H1 (cell line): ENCODE measurements at regions not wholly inside any gene's neighbourhood (a gene's known extent, or its start where the extent isn't known, plus 50 kb on each side); places are given as distances from the start of the nearest gene placed in this dataset.

Experiments
- CTCF ChIA-PET: fragments of 300-600 bp; sonication (Branson Sonifier 250); formaldehyde crosslinking; loops from one replicate; lab custom pipeline; 2021; ENCODE audit not compliant: partially characterized antibody; lab: Charles Lee
- POLR2A ChIA-PET: fragments of 300-600 bp; sonication (Branson Sonifier 250); formaldehyde crosslinking; loops from one replicate; lab custom pipeline; 2021; ENCODE audit warnings: inconsistent platforms; ENCODE audit not compliant: partially characterized antibody; lab: Charles Lee
- DNase-seq, 2 experiments: peaks; one replicate each; pipeline versions ENCODE4 v3.0.0 to v3.0.0-alpha.2; 2010 to 2022; ENCODE audit warnings: low spot score in 2 of 2, low read depth in 1 of 2, mixed read lengths in 1 of 2
- FAIRE-seq: peaks from 2 replicates; lab custom pipeline; 2011; peaks lifted over from hg19 to GRCh38; lab: Jason Lieb, UNC
- H2AFZ ChIP-seq: 2 replicates; pipeline ENCODE4 v1.8.1; 2012; ENCODE audit warnings: low read length, inconsistent platforms
- H2AK5ac ChIP-seq: 2 replicates; pipeline ENCODE4 v1.6.1; 2013; ENCODE audit warnings: low read depth, low read length
- H2BK120ac ChIP-seq: replicated peaks from 2 replicates; pipeline ENCODE3; 2013; ENCODE audit warnings: low read depth, low read length, inconsistent platforms
- H2BK12ac ChIP-seq: 2 replicates; pipeline ENCODE4 v1.6.1; 2013; ENCODE audit warnings: low read depth, low read length
- H2BK15ac ChIP-seq: 2 replicates; pipeline ENCODE4 v1.6.1; 2013; ENCODE audit warnings: low read length
- H2BK20ac ChIP-seq: 2 replicates; pipeline ENCODE4 v1.6.1; 2013; ENCODE audit warnings: low read length
- H2BK5ac ChIP-seq: 2 replicates; pipeline ENCODE4 v1.6.1; 2013; ENCODE audit warnings: low read depth, low read length
- H3K14ac ChIP-seq: 2 replicates; pipeline ENCODE4 v1.6.1; 2013; ENCODE audit warnings: inconsistent platforms; ENCODE audit not compliant: insufficient read length
- H3K18ac ChIP-seq: 2 replicates; pipeline ENCODE4 v1.6.1; 2013; ENCODE audit warnings: low read length; ENCODE audit errors: extremely low read depth
- H3K23ac ChIP-seq: 2 replicates; pipeline ENCODE4 v1.6.1; 2013; ENCODE audit warnings: inconsistent platforms; ENCODE audit not compliant: insufficient read length
- H3K23me2 ChIP-seq: 2 replicates; pipeline ENCODE4 v1.6.1; 2013; ENCODE audit warnings: low read depth, low read length
- H3K27ac ChIP-seq: 2 replicates; pipeline ENCODE4 v1.6.1; 2011; ENCODE audit warnings: low read depth, low read length, inconsistent platforms
- H3K27me3 ChIP-seq, 4 experiments: replicated peaks in 1 of 4; 1 replicate in 1 of 4; 2 replicates in 3 of 4; pipeline versions ENCODE4 v1.6.1 to v1.8.1; 2011 to 2013; ENCODE audit warnings: low read length in 3 of 4, mild to moderate bottlenecking in 3 of 4, inconsistent platforms in 2 of 4, mixed read lengths in 2 of 4, moderate library complexity in 1 of 4; ENCODE audit not compliant: control insufficient read depth in 3 of 4, insufficient read depth in 3 of 4; ENCODE audit errors: extremely low read depth in 1 of 4
- H3K36me3 ChIP-seq, 4 experiments: 2 replicates each; pipeline versions ENCODE4 v1.6.1 to v1.8.1; 2011 to 2013; ENCODE audit warnings: mild to moderate bottlenecking in 4 of 4, low read length in 3 of 4, moderate library complexity in 2 of 4, control low read depth in 1 of 4, inconsistent platforms in 1 of 4; ENCODE audit not compliant: insufficient read depth in 4 of 4, control insufficient read depth in 2 of 4
- H3K4ac ChIP-seq: replicated peaks from 2 replicates; pipeline ENCODE3; 2013; ENCODE audit warnings: low read length, low read depth, mixed read lengths, inconsistent platforms; ENCODE audit not compliant: insufficient read length
- H3K4me1 ChIP-seq, 4 experiments: replicated peaks in 1 of 4; 1 replicate in 1 of 4; 2 replicates in 3 of 4; pipeline versions ENCODE4 v1.6.1 to v1.8.1; 2011 to 2013; ENCODE audit warnings: low read length in 3 of 4, inconsistent platforms in 2 of 4, mixed read lengths in 1 of 4; ENCODE audit not compliant: insufficient read depth in 4 of 4, control insufficient read depth in 3 of 4
- H3K4me2 ChIP-seq, 2 experiments: 2 replicates each; pipeline versions ENCODE4 v1.6.1 to v1.8.1; 2011 to 2013; ENCODE audit warnings: low read depth in 2 of 2, low read length in 2 of 2, control low read depth in 1 of 2, inconsistent platforms in 1 of 2, mild to moderate bottlenecking in 1 of 2; ENCODE audit not compliant: insufficient read depth in 1 of 2
- H3K4me3 ChIP-seq, 4 experiments: fragments of 200-600, 300-600 bp in 1 of 4; sonication (generic), shearing (Covaris generic), sonication (Bioruptor Twin) in 1 of 4; 2 replicates each; pipeline versions ENCODE4 v1.5.1 to v1.8.1; 2011 to 2016; ENCODE audit warnings: low read length in 4 of 4, low read depth in 3 of 4, control low read depth in 2 of 4, inconsistent platforms in 2 of 4, mild to moderate bottlenecking in 2 of 4, mixed read lengths in 1 of 4, moderate library complexity in 1 of 4; ENCODE audit not compliant: insufficient read depth in 2 of 4; ENCODE audit errors: extremely low read depth in 1 of 4
- H3K56ac ChIP-seq: replicated peaks from 2 replicates; pipeline ENCODE3; 2013; ENCODE audit warnings: low read depth, mild to moderate bottlenecking, mixed read lengths, low read length, inconsistent platforms; ENCODE audit not compliant: insufficient read length
- H3K79me1 ChIP-seq: 2 replicates; pipeline ENCODE4 v1.6.1; 2013; ENCODE audit warnings: low read depth, low read length, control low read depth
- H3K79me2 ChIP-seq, 2 experiments: 2 replicates each; pipeline versions ENCODE4 v1.6.1 to v1.8.1; 2012 to 2013; ENCODE audit warnings: low read length in 2 of 2, mild to moderate bottlenecking in 2 of 2, inconsistent platforms in 1 of 2; ENCODE audit not compliant: insufficient read depth in 2 of 2, control insufficient read depth in 1 of 2
- H3K9ac ChIP-seq, 4 experiments: replicated peaks in 1 of 4; 1 replicate in 1 of 4; 2 replicates in 3 of 4; pipeline versions ENCODE4 v1.6.1 to v1.8.1; 2011 to 2013; ENCODE audit warnings: low read depth in 3 of 4, low read length in 3 of 4, control low read depth in 2 of 4, mild to moderate bottlenecking in 2 of 4, moderate library complexity in 2 of 4, inconsistent platforms in 1 of 4; ENCODE audit errors: extremely low read depth in 1 of 4
- H3K9me3 ChIP-seq, 2 experiments: 2 replicates each; pipeline versions ENCODE4 v1.6.1 to v1.8.1; 2012 to 2013; ENCODE audit warnings: mild to moderate bottlenecking in 2 of 2, moderate library complexity in 2 of 2, control low read depth in 1 of 2, inconsistent platforms in 1 of 2, low read depth in 1 of 2, low read length in 1 of 2, mixed read lengths in 1 of 2; ENCODE audit not compliant: insufficient read depth in 2 of 2
- H4K20me1 ChIP-seq, 2 experiments: replicated peaks in 1 of 2; 2 replicates each; pipeline versions ENCODE3 to v1.8.1; 2011 to 2013; ENCODE audit warnings: inconsistent platforms in 2 of 2, low read length in 2 of 2, mild to moderate bottlenecking in 1 of 2; ENCODE audit not compliant: insufficient read depth in 2 of 2, control insufficient read depth in 1 of 2
- H4K5ac ChIP-seq: 2 replicates; pipeline ENCODE4 v1.6.1; 2013; ENCODE audit warnings: low read length, low read depth, mixed read lengths, inconsistent platforms; ENCODE audit not compliant: insufficient read length
- H4K8ac ChIP-seq: 2 replicates; pipeline ENCODE4 v1.8.0; 2013; ENCODE audit warnings: mild to moderate bottlenecking, moderate library complexity, low read length, inconsistent platforms; ENCODE audit not compliant: insufficient read depth; ENCODE audit errors: extremely low read depth
- H4K91ac ChIP-seq: replicated peaks from 2 replicates; pipeline ENCODE3; 2013; ENCODE audit warnings: low read length, mixed read lengths, inconsistent platforms; ENCODE audit not compliant: insufficient read length
- CHD1 ChIP-seq: IDR thresholded peaks from 2 replicates; pipeline ENCODE4 v1.6.1; 2012; ENCODE audit warnings: low read depth, low read length, improper control_type of control experiment
- CREB1 ChIP-seq: IDR thresholded peaks from 2 replicates; pipeline ENCODE4 v1.6.1; 2012; ENCODE audit warnings: inconsistent platforms
- CTBP2 ChIP-seq: IDR thresholded peaks from 2 replicates; pipeline ENCODE4 v1.7.0; 2011; ENCODE audit warnings: borderline replicate concordance, mild to moderate bottlenecking, moderate library complexity, mixed read lengths, low read length; ENCODE audit not compliant: insufficient read depth, insufficient read length
- EGR1 ChIP-seq: IDR thresholded peaks from 2 replicates; pipeline ENCODE4 v1.6.1; 2011; ENCODE audit warnings: low read depth, low read length, borderline replicate concordance
- FOSL1 ChIP-seq: IDR thresholded peaks from 2 replicates; pipeline ENCODE4 v1.6.1; 2011; ENCODE audit warnings: mild to moderate bottlenecking, low read depth, low read length, moderate library complexity; ENCODE audit not compliant: insufficient read depth
- MAFK ChIP-seq: IDR thresholded peaks from 2 replicates; pipeline ENCODE4 v1.6.1; 2012; ENCODE audit warnings: low read depth, mild to moderate bottlenecking, improper control_type of control experiment, low read length
- NRF1 ChIP-seq: IDR thresholded peaks from 2 replicates; pipeline ENCODE4 v1.6.1; 2011; ENCODE audit warnings: mild to moderate bottlenecking, low read depth, low read length, improper control_type of control experiment
- PHF8 ChIP-seq: fragments of 200-600 bp; sonication (generic); conservative IDR thresholded peaks from 2 replicates; pipeline ENCODE4 v1.7.1; 2012; ENCODE audit warnings: low read depth, mild to moderate bottlenecking, inconsistent platforms, low read length, moderate library complexity
- POLR2AphosphoS5 ChIP-seq: IDR thresholded peaks from 2 replicates; pipeline ENCODE4 v1.6.1; 2011; ENCODE audit warnings: low read depth, low read length
- SIN3A ChIP-seq, 2 experiments: IDR thresholded peaks in 1 of 2; conservative IDR thresholded peaks in 1 of 2; 2 replicates each; pipeline ENCODE4 v1.6.1; 2011 to 2012; ENCODE audit warnings: low read length in 2 of 2, improper control_type of control experiment in 1 of 2, low read depth in 1 of 2, mild to moderate bottlenecking in 1 of 2
- SIRT6 ChIP-seq: IDR thresholded peaks from one replicate; pipeline ENCODE4 v1.7.1; 2012; ENCODE audit warnings: low read length, inconsistent platforms
- SIX5 ChIP-seq: IDR thresholded peaks from 2 replicates; pipeline ENCODE4 v1.6.1; 2011; ENCODE audit warnings: mild to moderate bottlenecking, low read depth, low read length
- SP1 ChIP-seq: IDR thresholded peaks from 2 replicates; pipeline ENCODE4 v1.6.1; 2011; ENCODE audit warnings: low read depth, low read length
- WGBS, 2 experiments: shearing (Covaris generic) in 1 of 2; methylation state at CpG; one replicate each; pipeline versions ENCODE4 v1.1.6 to v1.1.7; 2013 to 2015; ENCODE audit warnings: low lambda C conversion rate in 2 of 2, mixed read lengths in 2 of 2, inconsistent platforms in 1 of 2, low coverage in 1 of 2, missing lambda C conversion rate in 1 of 2; ENCODE audit not compliant: insufficient replicate concordance in 2 of 2, insufficient coverage in 1 of 2, insufficient read length in 1 of 2; ENCODE audit errors: extremely low coverage in 1 of 2, missing lambda C conversion rate in 1 of 2; 5-methylcytosine and 5-hydroxymethylcytosine counted together
- TF ChIP-seq, protein P1 (sequence below): IDR thresholded peaks from 2 replicates; pipeline ENCODE4 v1.6.1; 2011; ENCODE audit warnings: low read length, improper control_type of control experiment

DNA sequence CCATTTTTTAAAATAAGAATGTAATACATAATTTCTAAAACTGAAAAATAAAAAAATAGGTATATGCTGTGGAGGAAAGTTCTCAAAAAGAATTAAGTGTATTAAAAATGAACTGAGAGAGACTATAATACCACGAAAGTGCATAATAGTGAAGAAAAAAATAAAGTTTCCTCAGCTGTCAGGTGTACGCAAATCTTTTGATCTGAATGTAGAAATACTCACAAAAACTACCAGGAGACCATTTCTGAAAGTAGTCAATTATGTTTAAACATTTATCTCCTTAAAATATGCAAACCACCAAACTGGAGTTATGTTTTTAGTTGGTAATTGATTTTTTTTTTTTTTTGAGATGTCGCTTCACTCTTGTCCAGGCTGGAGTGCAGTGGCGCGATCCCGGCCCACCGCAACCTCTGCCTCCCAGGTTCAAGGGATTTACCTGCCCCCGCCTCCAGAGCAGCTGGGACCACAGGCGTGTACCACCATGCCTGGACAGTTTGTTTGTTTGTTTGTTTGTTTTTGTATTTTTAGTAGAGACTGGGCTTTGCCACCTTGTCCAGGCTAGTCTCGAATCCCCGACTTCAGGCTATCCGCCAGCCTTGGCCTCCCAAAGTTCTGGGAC, 1169.2 kb upstream of the B3GALT2 start:
- FAIRE-seq (no peak), DNase-seq (no peak)
- Histone ChIP-seq H3K56ac (no peak overlapping the region), H4K5ac (no peak overlapping the region), H3K4me1 (no peaks in the 10 kb centered on the region), H2BK15ac (no peak overlapping the region), H3K18ac (no peak overlapping the region), H3K4me3 (no peak overlapping the region), H3K9me3 (no peaks in the 10 kb centered on the region; a peak in 1 of 4 replicates), H3K27me3 (peaks cover 0 to 1% (median 0%) of the 10 kb centered on the region in 4 experiments; a peak in 1 of 7 replicates), H4K91ac (no peak overlapping the region), H3K4ac (no peak overlapping the region), H3K27ac (no peak overlapping the region), H3K23ac (no peak overlapping the region), H3K79me2 (no peaks in the 10 kb centered on the region), H4K20me1 (no peaks in the 10 kb centered on the region), H3K14ac (no peak overlapping the region), H4K8ac (no peak overlapping the region), H3K9ac (no peak overlapping the region), H3K36me3 (no peaks in the 10 kb centered on the region), H3K79me1 (no peaks in the 10 kb centered on the region), H2AK5ac (no peak overlapping the region), H2AFZ (no peak overlapping the region), H2BK5ac (no peak overlapping the region), H2BK20ac (no peak overlapping the region), H3K23me2 (no peaks in the 10 kb centered on the region), H2BK12ac (no peak overlapping the region), H3K4me2 (no peak overlapping the region), H2BK120ac (no peak overlapping the region)
- ChIA-PET CTCF (no interaction called here), POLR2A (no interaction called here)
- WGBS, 2 experiments = 85% methylated on average over 10 of the region's 12 CpGs; no CpG with 5 or more reads in 1 of the 2 experiments
- TF ChIP-seq PHF8 (no peak), MAFK (no peak), POLR2AphosphoS5 (no peak), SP1 (no peak), CTBP2 (no peak), SIN3A (conservative IDR thresholded peaks at IDR 0.05 in 1 of 2, IDR thresholded peaks at IDR 0.05 in 1 of 2; ENCODE audit: low read depth in 1 of 2, low read length in 2 of 2) (no peak), SIX5 (no peak), CREB1 (no peak), SIRT6 (no peak), CHD1 (no peak), NRF1 (no peak), FOSL1 (no peak), EGR1 (no peak)
- TF ChIP-seq, protein P1, sequence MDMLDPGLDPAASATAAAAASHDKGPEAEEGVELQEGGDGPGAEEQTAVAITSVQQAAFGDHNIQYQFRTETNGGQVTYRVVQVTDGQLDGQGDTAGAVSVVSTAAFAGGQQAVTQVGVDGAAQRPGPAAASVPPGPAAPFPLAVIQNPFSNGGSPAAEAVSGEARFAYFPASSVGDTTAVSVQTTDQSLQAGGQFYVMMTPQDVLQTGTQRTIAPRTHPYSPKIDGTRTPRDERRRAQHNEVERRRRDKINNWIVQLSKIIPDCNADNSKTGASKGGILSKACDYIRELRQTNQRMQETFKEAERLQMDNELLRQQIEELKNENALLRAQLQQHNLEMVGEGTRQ = no peak
